ENCODE measurements at regions not wholly inside any gene's neighbourhood (a gene's known extent, or its start where the extent isn't known, plus 50 kb on each side); places are given as distances from the start of the nearest gene placed in this dataset.

- DNase-seq (ENCODE audit: low read depth), result no peak
Measured at GRCh38 chr6:1515280-1515679, 94.4 kb upstream of the FOXC1 start.

DNA sequence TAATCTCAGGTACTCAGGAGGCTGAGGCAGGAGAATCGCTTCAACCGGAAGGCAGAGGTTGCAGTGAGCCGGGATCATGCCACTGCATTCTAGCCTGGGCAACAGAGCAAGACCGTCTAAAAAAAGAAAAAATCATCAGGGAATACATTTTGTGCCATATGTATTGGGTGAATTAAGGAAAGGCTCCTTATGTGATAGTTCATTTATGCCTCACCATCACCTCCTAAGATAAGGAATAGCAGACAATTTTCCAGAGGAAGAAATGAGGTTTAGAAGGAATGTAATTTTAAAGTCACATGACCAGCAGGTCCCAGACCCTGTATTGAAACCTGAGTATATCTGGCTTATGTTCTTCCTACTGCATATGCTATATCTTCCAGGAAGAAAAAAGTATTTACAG, 93.9 kb upstream of the FOXC1 start:
- DNase-seq (ENCODE audit: low read depth), result no peak

DNA sequence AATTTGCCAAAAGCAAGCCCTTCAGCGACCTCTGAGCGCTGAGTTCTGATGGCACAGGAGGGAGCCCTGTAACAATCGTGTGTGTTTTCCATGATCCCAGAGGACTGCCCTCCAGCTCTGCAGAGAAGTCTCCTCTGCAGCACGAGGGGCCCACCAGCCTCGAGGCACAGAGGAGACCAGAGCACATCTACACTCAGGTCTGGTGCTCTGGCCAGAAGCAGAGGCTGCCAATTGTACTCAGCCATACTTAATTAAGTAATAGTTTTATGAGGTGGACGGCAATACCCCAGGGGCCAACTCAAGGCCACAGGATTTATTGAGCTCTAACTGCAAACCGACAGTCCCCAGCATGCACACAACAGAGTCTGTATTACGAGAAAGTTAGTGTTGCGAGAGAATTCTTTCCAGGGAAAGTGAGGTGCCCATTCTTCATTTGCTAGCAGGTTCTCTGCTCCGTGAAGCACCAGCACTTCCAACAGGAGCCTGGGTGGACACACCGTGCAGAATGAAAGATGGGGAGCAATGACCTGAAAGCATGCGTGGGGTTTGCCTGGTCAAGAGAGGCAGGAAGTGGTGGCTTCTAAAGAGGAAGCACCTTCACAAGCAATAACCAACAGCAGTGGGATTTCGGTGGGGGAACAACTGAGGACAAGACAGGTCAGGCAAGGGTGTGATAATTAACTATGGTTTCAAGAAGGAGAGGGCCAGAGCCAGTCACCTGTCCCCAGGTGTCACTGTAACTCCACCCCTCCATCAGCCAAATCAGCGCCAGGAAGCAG, 92.8 kb upstream of the FOXC1 start:
- DNase-seq (ENCODE audit: low read depth), result no peak

- no peak for DNase-seq (ENCODE audit: low read depth)
Measured at GRCh38 chr6:1518855-1519254, 90.9 kb upstream of the FOXC1 start.

GRCh38 chr6:1519597-1519996, 90.1 kb upstream of the FOXC1 start:
- no peak for DNase-seq (ENCODE audit: low read depth)

- DNase-seq (ENCODE audit: low read depth), result no peak
Measured at GRCh38 chr6:1522779-1523178, 86.9 kb upstream of the FOXC1 start.

GRCh38 chr6:1524040-1524480, 85.7 kb upstream of the FOXC1 start:
- peak; percentile 68 for DNase-seq (ENCODE audit: low read depth)

- DNase-seq (ENCODE audit: low read depth), result no peak
Measured at GRCh38 chr6:1525364-1526038, 84.2 kb upstream of the FOXC1 start.

- DNase-seq (ENCODE audit: low read depth), result no peak
Measured at GRCh38 chr6:1526398-1527072, 83.2 kb upstream of the FOXC1 start.

DNA sequence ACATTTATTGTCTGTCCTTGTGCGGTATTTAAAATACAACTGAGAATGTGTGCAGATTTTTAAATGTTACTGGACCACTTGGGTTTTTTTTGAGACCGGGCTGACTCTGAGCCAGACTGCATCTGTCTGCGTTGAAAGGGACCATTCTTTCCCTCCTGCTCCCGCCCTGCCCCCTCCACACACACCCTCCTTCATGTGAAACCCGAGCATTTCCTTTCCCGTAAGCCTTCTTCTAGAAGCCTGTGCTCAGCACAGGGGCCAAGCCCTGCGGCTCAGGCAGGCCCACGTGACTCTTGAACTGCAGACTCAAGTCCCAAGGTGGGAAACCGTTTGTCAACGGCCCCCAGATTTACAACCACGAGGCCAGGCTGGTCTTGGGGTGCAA, 82.7 kb upstream of the FOXC1 start:
- peak; percentile 54 for DNase-seq (ENCODE audit: low read depth)

DNA sequence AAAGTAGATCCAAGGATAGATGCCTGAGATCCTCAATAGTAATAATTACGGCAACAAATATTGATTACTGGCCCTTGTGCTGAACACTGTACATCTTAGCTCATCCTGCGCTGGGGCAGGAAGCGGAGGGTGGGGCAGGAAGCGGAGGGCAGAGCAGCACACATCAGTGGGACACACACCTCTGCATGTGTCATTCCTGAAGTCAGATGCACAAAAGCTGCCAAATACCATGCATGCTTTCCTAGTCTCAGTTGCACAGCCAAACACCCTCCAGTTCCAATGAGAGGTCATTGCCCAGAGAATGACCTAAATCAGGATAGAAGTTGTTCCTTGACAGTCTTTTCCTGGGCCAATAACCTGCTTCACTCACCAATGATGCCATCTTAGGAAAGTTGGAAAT, 74.4 kb upstream of the FOXC1 start:
- DNase-seq (ENCODE audit: low read depth), result peak; percentile 53

- no peak for DNase-seq (ENCODE audit: low read depth)
Measured at GRCh38 chr6:1536526-1537429, 72.9 kb upstream of the FOXC1 start.

DNA sequence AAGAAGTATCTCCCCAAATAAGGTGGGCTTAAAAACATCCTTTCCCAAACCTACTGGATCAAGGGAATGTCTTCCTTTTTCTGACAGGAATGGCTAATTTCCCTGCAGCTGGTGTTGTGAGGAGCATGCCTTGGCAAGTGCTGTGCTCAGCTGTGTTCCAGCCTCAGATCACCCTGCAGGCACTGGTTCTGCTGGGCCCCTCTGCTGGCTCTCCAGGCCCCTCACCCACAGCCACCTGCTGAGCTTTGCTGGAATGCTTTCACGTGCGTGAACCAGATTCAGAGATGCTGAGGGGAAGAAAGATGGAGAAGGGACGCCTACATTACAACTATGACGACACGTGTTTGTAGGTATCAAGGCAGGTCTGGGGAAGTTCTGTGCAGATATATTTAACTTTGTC, 71.3 kb upstream of the FOXC1 start:
- DNase-seq (ENCODE audit: low read depth), result no peak

DNA sequence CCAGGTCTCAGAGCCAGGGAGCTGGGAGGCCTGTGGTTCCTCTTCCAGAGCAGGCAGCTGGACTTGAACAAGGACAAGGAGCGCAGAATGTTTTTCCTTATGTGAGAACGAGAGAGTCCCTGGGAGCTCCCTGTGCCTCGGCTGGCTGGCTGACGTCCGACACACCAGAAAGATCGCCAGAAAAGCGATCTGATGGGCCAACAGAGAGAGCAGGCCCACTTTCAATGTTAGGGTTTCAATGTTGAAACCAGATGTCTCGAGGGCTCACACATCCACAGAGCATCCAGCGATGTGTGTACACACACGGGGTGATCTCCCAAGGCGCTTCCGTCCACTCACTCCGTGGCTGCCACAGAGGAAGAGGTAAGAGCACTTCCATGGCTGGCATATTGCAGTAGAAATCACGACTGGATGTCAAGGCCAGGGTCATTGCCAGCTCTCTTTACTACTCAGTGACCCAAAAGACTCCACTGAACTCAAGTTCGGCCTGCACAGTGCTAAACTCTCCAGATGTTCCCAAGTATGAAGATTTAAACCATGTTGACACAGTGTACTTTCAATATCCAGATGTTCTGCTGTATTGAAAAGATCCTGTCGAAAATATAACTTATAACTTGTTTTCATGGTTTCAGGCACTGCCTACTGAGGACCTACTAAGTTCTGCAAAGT, 70.8 kb upstream of the FOXC1 start:
- DNase-seq (ENCODE audit: low read depth), result no peak

DNA sequence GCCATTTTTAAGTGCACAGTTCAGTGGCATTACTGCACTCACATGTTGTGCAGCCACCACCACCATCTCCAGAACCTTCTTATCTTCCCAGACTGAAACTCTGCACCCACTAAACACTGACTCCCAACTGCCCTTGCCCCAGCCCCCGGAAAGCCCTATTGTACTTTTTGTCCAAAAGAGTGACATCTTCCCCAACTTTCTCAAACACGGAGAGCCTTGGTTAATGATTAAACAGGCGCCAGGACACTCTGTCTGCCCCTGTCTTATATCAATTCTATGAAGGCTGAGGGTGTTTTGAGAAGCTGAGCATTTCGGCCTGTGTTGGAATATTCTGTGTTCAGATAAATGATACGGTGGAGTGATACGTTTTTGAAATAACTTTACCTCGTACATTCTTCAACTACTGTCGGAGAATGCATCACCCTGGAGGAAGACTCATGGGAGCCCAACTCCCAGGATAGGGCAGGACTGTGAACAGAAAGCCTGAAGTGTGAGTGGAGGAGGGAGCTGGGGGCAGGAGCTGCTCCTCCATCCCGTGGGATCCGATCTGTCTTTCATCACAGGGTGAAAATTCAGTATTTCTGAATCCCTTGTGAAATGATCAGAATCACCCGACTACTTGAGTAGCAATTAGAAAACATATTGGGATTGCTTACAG, 68.7 kb upstream of the FOXC1 start:
- DNase-seq (ENCODE audit: low read depth), result no peak

DNA sequence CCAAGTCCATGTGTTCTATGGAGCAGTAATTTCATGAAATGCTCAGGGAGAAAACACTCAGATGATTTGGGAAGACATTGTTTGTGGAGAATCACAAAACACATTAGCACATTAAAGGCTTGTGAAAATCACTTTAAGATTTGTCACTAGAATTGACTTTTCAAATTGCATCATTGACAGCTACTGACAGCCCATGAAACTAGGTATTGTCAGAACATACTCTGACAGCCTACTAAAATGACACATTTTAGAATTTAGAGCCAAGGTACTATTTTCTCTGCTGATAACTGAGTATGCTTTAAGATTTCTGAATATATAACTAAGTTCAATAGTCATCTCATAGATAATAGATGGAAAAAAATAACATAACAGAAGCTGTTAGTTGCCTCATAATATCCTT, 67.4 kb upstream of the FOXC1 start:
- DNase-seq (ENCODE audit: low read depth), result no peak

GRCh38 chr6:1542764-1543163, 67.0 kb upstream of the FOXC1 start:
- DNase-seq (ENCODE audit: low read depth), result no peak

GRCh38 chr6:1544000-1544399, 65.7 kb upstream of the FOXC1 start:
- no peak for DNase-seq (ENCODE audit: low read depth)

DNA sequence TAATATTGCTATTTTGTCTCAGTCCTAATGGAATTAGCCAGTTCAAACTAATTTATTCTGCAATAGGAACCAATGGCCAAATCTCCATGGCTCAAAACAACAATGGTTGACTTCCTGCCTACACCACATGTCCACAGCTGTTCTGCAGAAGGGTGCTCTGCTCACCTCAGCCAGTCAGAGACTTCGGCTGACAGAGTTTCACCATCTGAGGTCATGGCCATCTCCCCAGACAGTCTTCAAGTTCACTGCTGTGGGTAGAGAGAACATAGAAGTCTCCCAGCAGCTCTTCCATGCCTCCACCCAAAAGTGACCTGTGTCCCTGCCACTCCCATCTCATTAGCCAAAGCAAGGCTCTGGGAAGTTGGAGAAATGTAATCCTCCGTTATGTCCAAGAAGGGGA, 65.1 kb upstream of the FOXC1 start:
- no peak for DNase-seq (ENCODE audit: low read depth)

- no peak for DNase-seq (ENCODE audit: low read depth)
Measured at GRCh38 chr6:1545654-1546053, 64.1 kb upstream of the FOXC1 start.

- DNase-seq (ENCODE audit: low read depth), result no peak
Measured at GRCh38 chr6:1547785-1548184, 61.9 kb upstream of the FOXC1 start.

Measured in Daoy (cell line).